ENCODE measurements at regions not wholly inside any gene's neighbourhood (a gene's known extent, or its start where the extent isn't known, plus 50 kb on each side); places are given as distances from the start of the nearest gene placed in this dataset.

DNA sequence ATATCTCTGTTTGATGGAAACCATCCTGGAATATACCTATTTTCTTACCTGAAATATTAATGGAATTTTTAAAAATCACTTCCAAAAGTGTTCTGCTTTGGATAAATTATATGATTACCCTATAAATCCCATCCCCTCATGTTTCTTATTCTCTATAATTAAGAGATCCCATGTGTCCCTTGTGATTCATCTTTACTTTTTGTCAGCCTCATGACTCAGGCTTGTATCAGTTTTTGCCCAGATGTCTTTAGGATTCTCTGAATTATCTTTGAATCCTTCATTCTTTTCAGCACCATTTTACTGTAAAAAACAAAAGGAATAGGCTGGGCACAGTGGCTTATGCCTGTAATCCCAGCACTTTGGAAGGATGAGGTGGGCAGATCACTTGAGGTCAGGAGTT is 804.5 kb upstream of the CITED2 start:
- H2AFZ ChIP-seq (ENCODE audit: low read depth, low read length): no peak overlapping the region
- no peak overlapping the region for H3K9ac ChIP-seq (ENCODE audit: insufficient read depth in 1 of 2, low read depth in 2 of 2, low read length in 2 of 2)
- H3K27ac ChIP-seq (ENCODE audit: extremely low read depth, low read depth, low read length): no peak overlapping the region
- ChIA-PET POLR2A (no interaction called here), CTCF (ENCODE audit: low intra/inter-chr PET ratio) (no interaction called here)
- in situ Hi-C loops (cut with MboI): no loop called here
- intact Hi-C loops (cut with micrococcal nuclease): no loop called here
- H3K4me1 ChIP-seq (replicated peaks in 1 of 2; ENCODE audit: control insufficient read depth in 2 of 2, insufficient read depth in 2 of 2, low read length in 2 of 2): no peaks in the 10 kb centered on the region
- FAIRE-seq (no peak), ATAC-seq (no peak), DNase-seq (ENCODE audit: extremely low read depth in 1 of 4, low spot score in 3 of 4) (no peak)
- H3K9me3 ChIP-seq (replicated peaks; ENCODE audit: control insufficient read depth, insufficient read depth, low read depth, low read length): 0 out of 2 replicates have a peak, but pooled peaks cover 4% of the 10 kb centered on the region
- TF ChIP-seq FOSL1 (tag; conservative IDR thresholded peaks at IDR 0.05): no peak
- TF ChIP-seq AFF1 (IDR thresholded peaks at IDR 0.05; ENCODE audit: low read depth in 1 of 2, partially characterized antibody in 2 of 2): no peak
- no peak for TF ChIP-seq ZNF561 (CRISPR knock-in tag; conservative IDR thresholded peaks at IDR 0.05)
- no peak for TF ChIP-seq ZNF507 (tag; conservative IDR thresholded peaks at IDR 0.05)
- no peak for TF ChIP-seq ZNF707 (CRISPR knock-in tag; conservative IDR thresholded peaks at IDR 0.05)
- no peak for TF ChIP-seq ARID2 (IDR thresholded peaks at IDR 0.05)
- TF ChIP-seq, protein P1, sequence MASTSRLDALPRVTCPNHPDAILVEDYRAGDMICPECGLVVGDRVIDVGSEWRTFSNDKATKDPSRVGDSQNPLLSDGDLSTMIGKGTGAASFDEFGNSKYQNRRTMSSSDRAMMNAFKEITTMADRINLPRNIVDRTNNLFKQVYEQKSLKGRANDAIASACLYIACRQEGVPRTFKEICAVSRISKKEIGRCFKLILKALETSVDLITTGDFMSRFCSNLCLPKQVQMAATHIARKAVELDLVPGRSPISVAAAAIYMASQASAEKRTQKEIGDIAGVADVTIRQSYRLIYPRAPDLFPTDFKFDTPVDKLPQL (IDR thresholded peaks at IDR 0.05; ENCODE audit: extremely low read depth, insufficient read length): no peak
- TF ChIP-seq, protein P2, sequence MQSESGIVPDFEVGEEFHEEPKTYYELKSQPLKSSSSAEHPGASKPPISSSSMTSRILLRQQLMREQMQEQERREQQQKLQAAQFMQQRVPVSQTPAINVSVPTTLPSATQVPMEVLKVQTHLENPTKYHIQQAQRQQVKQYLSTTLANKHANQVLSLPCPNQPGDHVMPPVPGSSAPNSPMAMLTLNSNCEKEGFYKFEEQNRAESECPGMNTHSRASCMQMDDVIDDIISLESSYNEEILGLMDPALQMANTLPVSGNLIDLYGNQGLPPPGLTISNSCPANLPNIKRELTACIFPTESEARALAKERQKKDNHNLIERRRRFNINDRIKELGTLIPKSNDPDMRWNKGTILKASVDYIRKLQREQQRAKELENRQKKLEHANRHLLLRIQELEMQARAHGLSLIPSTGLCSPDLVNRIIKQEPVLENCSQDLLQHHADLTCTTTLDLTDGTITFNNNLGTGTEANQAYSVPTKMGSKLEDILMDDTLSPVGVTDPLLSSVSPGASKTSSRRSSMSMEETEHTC (IDR thresholded peaks at IDR 0.05): no peak
- no peak for TF ChIP-seq SIN3B (IDR thresholded peaks at IDR 0.05; ENCODE audit: low read depth)
- no peak for TF ChIP-seq ZNF311 (CRISPR knock-in tag; IDR thresholded peaks at IDR 0.05)
- peaks cover 28% of the 10 kb centered on the region for H3K79me2 ChIP-seq (ENCODE audit: control insufficient read depth, insufficient read depth, low read length)
- H3K4me2 ChIP-seq (ENCODE audit: insufficient read depth, low read length): no peak overlapping the region
- H3K4me3 ChIP-seq: no peak overlapping the region
- H3K9me1 ChIP-seq (ENCODE audit: control insufficient read depth, insufficient read depth, low read length): no peaks in the 10 kb centered on the region
- H3K36me3 ChIP-seq (ENCODE audit: control insufficient read depth, insufficient read depth, low read length): peaks cover 34% of the 10 kb centered on the region; the same call in 1 of the 3 replicates
- H3K27me3 ChIP-seq (ENCODE audit: control insufficient read depth in 2 of 2, insufficient read depth in 2 of 2, low read length in 2 of 2): no peaks in the 10 kb centered on the region
- BruUV-seq (replicated peaks): no TSS peak
- H4K20me1 ChIP-seq (replicated peaks; ENCODE audit: control insufficient read depth, insufficient read depth, low read length): no peaks in the 10 kb centered on the region

All from K562 (cell line).